ENCODE measurements at regions not wholly inside any gene's neighbourhood (a gene's known extent, or its start where the extent isn't known, plus 50 kb on each side); places are given as distances from the start of the nearest gene placed in this dataset.

DNA sequence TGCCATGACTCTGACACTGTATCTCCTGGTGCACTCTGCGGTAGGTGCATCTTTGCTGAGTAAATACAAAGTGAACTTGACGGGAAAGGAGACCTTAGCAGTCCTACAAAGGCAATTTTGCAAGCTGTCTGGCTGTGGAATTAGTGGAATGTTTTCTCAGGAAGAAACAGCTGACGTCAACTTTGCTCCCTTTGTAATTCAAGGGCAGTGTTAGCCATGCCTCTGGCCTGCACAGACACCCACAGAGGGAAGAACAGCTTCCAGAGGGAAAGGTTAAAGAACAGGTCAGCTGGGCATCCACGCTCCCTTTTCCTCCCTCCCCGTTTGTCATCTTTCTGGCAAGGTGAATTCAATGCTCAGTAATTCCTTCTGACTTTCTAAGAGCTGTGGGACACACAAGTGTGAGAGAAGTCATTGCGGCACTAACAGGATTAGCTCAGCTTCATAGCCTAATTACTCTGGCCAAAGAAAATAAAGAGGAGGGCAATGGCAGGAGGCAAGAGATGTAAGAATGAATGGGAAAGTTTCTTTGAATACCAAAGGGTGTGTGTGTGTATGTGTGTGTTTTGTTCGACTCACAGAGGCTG lies 476.9 kb upstream of the GOT2 start:
- no peaks in the 10 kb centered on the region for H3K4me1 Mint-ChIP-seq
- intact Hi-C loops (cut with micrococcal nuclease) = no loop called here

GRCh38 chr16:59205403-59205802 lies 471.3 kb upstream of the GOT2 start:
- Mint-ChIP-seq H3K27me3 (no peaks in the 10 kb centered on the region), H3K36me3 (ENCODE audit: low read depth) (no peaks in the 10 kb centered on the region), H3K9me3 (no peaks in the 10 kb centered on the region), H3K27ac (no peak overlapping the region), H3K4me1 (no peaks in the 10 kb centered on the region), H3K4me3 (no peak overlapping the region)
- no peak for DNase-seq
- intact Hi-C loops (cut with micrococcal nuclease) = no loop called here

More for the DNA sequence above, 476.9 kb upstream of the GOT2 start:
- Mint-ChIP-seq H3K27ac (no peak overlapping the region), H3K9me3 (no peaks in the 10 kb centered on the region), H3K27me3 (no peaks in the 10 kb centered on the region), H3K4me3 (no peak overlapping the region), H3K36me3 (ENCODE audit: low read depth) (no peaks in the 10 kb centered on the region)
- no peak for DNase-seq

DNA sequence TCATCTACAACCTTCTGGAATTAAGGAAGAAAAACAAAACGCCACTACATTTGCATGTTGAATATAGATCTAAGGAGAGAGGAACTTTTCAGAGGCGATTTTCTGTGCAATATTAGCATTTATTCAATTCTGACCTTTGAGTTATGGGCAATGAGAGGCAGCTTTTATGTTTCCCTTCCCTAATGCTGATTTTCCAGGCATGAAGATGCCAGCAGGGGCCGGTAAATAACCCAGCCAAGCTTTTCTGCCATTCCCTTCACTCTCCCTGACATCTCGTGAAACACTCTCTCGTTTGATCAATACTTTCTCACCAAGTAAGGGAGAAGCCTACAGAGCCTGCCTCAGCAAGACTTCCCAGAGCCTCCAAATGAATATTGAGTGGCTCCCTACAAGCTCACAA lies 470.5 kb upstream of the GOT2 start:
- Mint-ChIP-seq H3K4me1 (no peaks in the 10 kb centered on the region), H3K9me3 (no peaks in the 10 kb centered on the region), H3K27me3 (no peaks in the 10 kb centered on the region), H3K36me3 (ENCODE audit: low read depth) (no peaks in the 10 kb centered on the region), H3K27ac (no peak overlapping the region), H3K4me3 (no peak overlapping the region)
- no peak for DNase-seq
- intact Hi-C loops (cut with micrococcal nuclease) = no loop called here

DNA sequence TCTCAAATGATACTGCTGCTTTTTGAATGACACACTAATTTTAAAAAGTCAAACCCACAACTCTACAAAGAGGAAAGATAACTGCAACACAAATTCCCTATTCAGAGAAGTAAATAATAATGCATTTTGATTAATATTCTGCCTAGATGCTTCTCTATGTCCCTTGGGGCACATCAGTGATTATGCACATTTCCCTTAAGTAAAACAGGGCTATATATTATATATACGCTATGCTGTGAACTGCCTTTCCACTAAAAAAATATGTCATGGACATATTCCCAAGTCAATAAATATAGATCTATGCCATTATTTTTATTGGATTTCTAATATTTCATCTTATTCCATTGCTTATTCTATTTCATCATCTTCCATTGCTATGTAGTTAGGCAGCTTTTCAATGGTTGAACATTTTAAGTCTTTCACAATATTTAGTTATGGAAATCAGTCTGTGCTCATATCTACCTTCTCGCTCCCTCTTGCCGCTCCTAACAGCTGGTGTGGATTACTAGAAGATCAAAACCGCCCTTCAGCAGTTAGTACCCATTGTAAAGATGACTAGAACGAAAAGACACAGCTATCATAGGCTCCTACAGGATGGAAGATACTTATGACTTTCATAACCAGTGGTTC lies 468.2 kb upstream of the GOT2 start:
- no peak overlapping the region for H3K4me3 Mint-ChIP-seq
- no peak overlapping the region for H3K27ac Mint-ChIP-seq
- no peaks in the 10 kb centered on the region for H3K9me3 Mint-ChIP-seq
- no peaks in the 10 kb centered on the region for H3K4me1 Mint-ChIP-seq
- intact Hi-C loops (cut with micrococcal nuclease) = no loop called here
- no peaks in the 10 kb centered on the region for H3K27me3 Mint-ChIP-seq
- no peaks in the 10 kb centered on the region for H3K36me3 Mint-ChIP-seq (ENCODE audit: low read depth)
- no peak for DNase-seq

- H3K36me3 Mint-ChIP-seq (ENCODE audit: low read depth) = no peaks in the 10 kb centered on the region
- H3K9me3 Mint-ChIP-seq = no peaks in the 10 kb centered on the region
- DNase-seq = no peak
- intact Hi-C loops (cut with micrococcal nuclease) = no loop called here
- H3K27me3 Mint-ChIP-seq = no peaks in the 10 kb centered on the region
- H3K4me3 Mint-ChIP-seq = no peak overlapping the region
- no peak overlapping the region for H3K27ac Mint-ChIP-seq
- no peaks in the 10 kb centered on the region for H3K4me1 Mint-ChIP-seq
These were observed 467.7 kb upstream of the GOT2 start for GRCh38 chr16:59201821-59202220.

- H3K27ac Mint-ChIP-seq = no peak overlapping the region
- H3K4me1 Mint-ChIP-seq = no peaks in the 10 kb centered on the region
- H3K27me3 Mint-ChIP-seq = no peaks in the 10 kb centered on the region
- no peak for DNase-seq
- intact Hi-C loops (cut with micrococcal nuclease) = no loop called here
- H3K4me3 Mint-ChIP-seq = no peak overlapping the region
- no peaks in the 10 kb centered on the region for H3K9me3 Mint-ChIP-seq
- H3K36me3 Mint-ChIP-seq (ENCODE audit: low read depth) = no peaks in the 10 kb centered on the region
These were observed 467.0 kb upstream of the GOT2 start for GRCh38 chr16:59201160-59201559.

GRCh38 chr16:59198487-59198886 lies 464.4 kb upstream of the GOT2 start:
- intact Hi-C loops (cut with micrococcal nuclease) = no loop called here
- Mint-ChIP-seq H3K36me3 (ENCODE audit: low read depth) (no peaks in the 10 kb centered on the region), H3K27me3 (no peaks in the 10 kb centered on the region), H3K27ac (no peak overlapping the region), H3K4me3 (no peak overlapping the region), H3K4me1 (no peaks in the 10 kb centered on the region), H3K9me3 (no peaks in the 10 kb centered on the region)
- DNase-seq = no peak

DNA sequence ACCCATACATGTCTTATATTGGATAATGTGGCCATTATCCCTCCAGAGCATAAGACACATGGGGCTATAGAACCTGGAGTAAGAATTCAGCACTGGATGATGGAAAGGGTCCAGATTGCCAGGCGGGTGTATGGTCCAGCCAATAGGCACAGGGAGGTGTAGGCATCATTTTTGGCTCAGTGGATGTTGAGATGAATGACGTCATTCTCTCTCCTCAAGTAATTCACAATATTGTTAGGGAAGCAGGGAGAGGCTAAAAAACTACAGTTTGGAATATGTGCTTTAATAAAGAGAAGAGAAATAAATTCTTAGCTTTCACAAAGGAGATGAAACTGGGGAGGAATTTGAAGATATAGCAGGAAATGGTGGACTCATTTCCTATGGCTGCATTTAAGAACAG lies 461.1 kb upstream of the GOT2 start:
- no peaks in the 10 kb centered on the region for H3K27me3 Mint-ChIP-seq
- H3K9me3 Mint-ChIP-seq = no peaks in the 10 kb centered on the region
- peaks cover 3% of the 10 kb centered on the region for H3K4me1 Mint-ChIP-seq
- DNase-seq = no peak
- H3K4me3 Mint-ChIP-seq = no peak overlapping the region
- intact Hi-C loops (cut with micrococcal nuclease) = no loop called here
- no peak overlapping the region for H3K27ac Mint-ChIP-seq
- H3K36me3 Mint-ChIP-seq (ENCODE audit: low read depth) = no peaks in the 10 kb centered on the region

DNA sequence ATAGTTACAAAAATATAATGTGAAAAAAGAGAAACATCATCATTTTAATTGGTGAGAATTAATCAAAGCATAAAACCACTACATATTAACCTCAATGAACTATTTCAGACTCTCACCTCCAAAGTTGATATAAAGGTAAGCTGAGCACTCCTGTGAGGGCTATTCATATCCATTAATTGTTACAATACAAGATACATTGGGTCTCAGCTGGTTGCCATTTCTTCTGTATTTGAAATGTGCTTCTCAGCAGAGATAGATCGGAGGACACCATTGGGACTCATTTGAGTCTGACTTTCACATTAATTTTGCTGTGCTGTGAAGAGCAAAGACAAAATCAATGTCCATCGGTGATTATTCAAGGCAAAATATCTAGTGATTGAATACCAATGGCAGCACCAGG lies 459.5 kb upstream of the GOT2 start:
- no peaks in the 10 kb centered on the region for H3K27me3 Mint-ChIP-seq
- H3K4me1 Mint-ChIP-seq = peaks cover 3% of the 10 kb centered on the region

GRCh38 chr16:59192551-59193199 lies 458.6 kb upstream of the GOT2 start:
- no peaks in the 10 kb centered on the region for H3K9me3 Mint-ChIP-seq
- no peaks in the 10 kb centered on the region for H3K27me3 Mint-ChIP-seq
- H3K4me1 Mint-ChIP-seq = peaks cover 3% of the 10 kb centered on the region
- H3K36me3 Mint-ChIP-seq (ENCODE audit: low read depth) = no peaks in the 10 kb centered on the region
- DNase-seq = peak; percentile 73
- intact Hi-C loops (cut with micrococcal nuclease) = no loop called here
- no peak overlapping the region for H3K27ac Mint-ChIP-seq
- H3K4me3 Mint-ChIP-seq = no peak overlapping the region

More for the DNA sequence above, 459.5 kb upstream of the GOT2 start:
- Mint-ChIP-seq H3K27ac (no peak overlapping the region), H3K4me3 (no peak overlapping the region), H3K9me3 (no peaks in the 10 kb centered on the region), H3K36me3 (ENCODE audit: low read depth) (no peaks in the 10 kb centered on the region)
- DNase-seq = no peak
- intact Hi-C loops (cut with micrococcal nuclease) = no loop called here

DNA sequence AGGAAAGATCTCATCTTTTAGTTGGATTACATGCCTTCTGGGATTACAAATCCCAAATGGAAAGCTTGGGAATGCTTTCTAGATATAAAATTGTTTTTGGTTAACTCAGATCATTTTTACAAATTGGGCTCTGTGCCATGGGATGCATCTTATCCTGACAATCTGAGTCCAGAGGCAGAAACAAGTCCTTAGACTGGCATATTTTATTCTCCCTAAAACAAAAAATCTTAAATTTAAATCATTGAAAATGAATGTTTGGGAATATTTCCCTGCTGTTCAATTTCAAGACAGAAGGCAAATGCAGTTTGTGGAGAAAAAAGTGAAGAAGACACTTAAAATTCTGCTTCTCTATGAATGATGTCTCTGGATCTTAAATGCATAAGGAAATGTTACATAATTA lies 456.6 kb upstream of the GOT2 start:
- Mint-ChIP-seq H3K27ac (no peak overlapping the region), H3K4me3 (no peak overlapping the region), H3K4me1 (peaks cover 3% of the 10 kb centered on the region), H3K27me3 (no peaks in the 10 kb centered on the region), H3K36me3 (ENCODE audit: low read depth) (no peaks in the 10 kb centered on the region), H3K9me3 (no peaks in the 10 kb centered on the region)
- no peak for DNase-seq
- intact Hi-C loops (cut with micrococcal nuclease) = no loop called here

DNA sequence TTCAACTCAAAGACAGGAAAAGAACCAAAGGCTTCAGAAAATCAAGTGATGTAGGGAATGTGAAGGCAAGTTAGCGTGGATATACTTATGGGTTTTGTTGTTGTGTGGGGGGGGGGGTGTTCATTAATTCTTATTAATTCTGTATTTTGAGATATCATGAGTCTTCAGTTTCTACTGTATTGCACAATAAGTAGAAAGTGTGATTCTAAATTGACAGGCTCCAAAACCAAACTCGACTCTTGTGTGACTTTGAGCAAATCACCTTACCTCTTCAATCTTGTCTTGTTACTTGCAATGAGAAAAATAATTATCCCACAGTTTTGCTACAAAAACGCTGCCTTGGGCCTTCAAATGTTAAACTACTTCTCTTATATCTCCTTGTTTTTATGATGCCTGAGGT lies 453.9 kb upstream of the GOT2 start:
- H3K27me3 Mint-ChIP-seq = no peaks in the 10 kb centered on the region

DNA sequence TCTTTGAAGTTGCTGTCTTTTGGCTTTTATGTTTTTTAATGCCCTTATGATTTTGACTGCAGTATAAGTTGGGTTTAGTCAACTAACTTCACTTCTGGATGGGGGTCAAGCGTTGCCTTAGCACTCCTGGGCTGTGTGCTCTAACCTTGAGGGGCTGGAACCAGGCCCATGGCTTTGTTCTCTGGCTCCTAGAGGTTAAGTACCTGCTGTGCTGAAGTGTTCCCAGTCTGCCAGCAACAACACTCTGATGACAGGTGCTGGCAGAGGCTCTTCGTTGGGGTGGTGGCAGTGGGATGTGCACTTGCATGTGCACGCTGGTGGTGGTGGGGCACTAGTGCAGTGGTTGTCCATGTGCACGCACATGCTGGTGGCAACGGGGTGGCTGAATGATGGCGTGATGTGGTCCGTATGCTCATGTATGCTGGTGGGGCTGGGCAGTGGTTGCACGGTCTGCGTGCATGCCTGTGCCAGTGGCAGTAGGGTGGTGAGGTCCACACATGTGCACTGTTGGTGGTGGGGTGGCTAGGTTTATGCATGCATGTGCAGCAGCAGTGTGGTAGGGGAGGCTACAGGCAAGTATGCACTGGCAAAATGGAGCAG lies 447.8 kb upstream of the GOT2 start:
- Mint-ChIP-seq H3K27ac (no peak overlapping the region), H3K4me1 (no peaks in the 10 kb centered on the region), H3K36me3 (ENCODE audit: low read depth) (no peaks in the 10 kb centered on the region), H3K9me3 (no peaks in the 10 kb centered on the region), H3K4me3 (no peak overlapping the region), H3K27me3 (no peaks in the 10 kb centered on the region)
- no peak for DNase-seq
- intact Hi-C loops (cut with micrococcal nuclease) = no loop called here

More for the DNA sequence above, 453.9 kb upstream of the GOT2 start:
- DNase-seq = no peak
- peaks cover 3% of the 10 kb centered on the region for H3K4me1 Mint-ChIP-seq
- no peak overlapping the region for H3K4me3 Mint-ChIP-seq
- intact Hi-C loops (cut with micrococcal nuclease) = no loop called here
- H3K27ac Mint-ChIP-seq = no peak overlapping the region
- no peaks in the 10 kb centered on the region for H3K36me3 Mint-ChIP-seq (ENCODE audit: low read depth)
- no peaks in the 10 kb centered on the region for H3K9me3 Mint-ChIP-seq

- H3K36me3 Mint-ChIP-seq (ENCODE audit: low read depth) = no peaks in the 10 kb centered on the region
- H3K27ac Mint-ChIP-seq = no peak overlapping the region
- intact Hi-C loops (cut with micrococcal nuclease) = no loop called here
- DNase-seq = no peak
- H3K4me1 Mint-ChIP-seq = no peaks in the 10 kb centered on the region
- H3K9me3 Mint-ChIP-seq = no peaks in the 10 kb centered on the region
- H3K4me3 Mint-ChIP-seq = no peak overlapping the region
- no peaks in the 10 kb centered on the region for H3K27me3 Mint-ChIP-seq
These were observed 446.0 kb upstream of the GOT2 start for GRCh38 chr16:59180083-59180476.
